ENCODE measurements at regions not wholly inside any gene's neighbourhood (a gene's known extent, or its start where the extent isn't known, plus 50 kb on each side); places are given as distances from the start of the nearest gene placed in this dataset.

DNA sequence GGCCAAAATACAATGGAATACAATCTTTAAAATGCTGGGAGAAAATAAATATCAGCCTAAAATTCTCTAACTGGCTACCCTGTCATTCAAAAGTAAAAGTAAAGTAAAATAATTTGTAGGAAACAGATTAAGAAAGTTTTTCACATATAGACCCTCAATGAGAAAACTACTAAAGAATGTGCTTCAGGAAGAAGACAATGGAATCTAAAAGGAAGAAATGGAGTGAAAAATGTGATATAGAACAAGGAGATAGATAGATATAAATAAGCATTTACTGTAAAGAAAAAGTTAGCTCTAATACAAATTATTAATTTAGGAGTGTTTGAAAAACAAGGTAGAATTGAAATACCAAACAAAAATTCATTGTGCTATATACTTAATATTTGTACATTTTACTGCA is 368.6 kb upstream of the MPDZ start:
- Histone ChIP-seq H3K9ac (ENCODE audit: control insufficient read depth, extremely low read depth, insufficient read depth, low read length) (no peak overlapping the region), H4K20me1 (ENCODE audit: control insufficient read depth, extremely low read depth, insufficient read depth, low read length) (no peaks in the 10 kb centered on the region), H3K9me3 (ENCODE audit: control insufficient read depth, low read depth, low read length) (peaks cover 2% of the 10 kb centered on the region), H3K4me1 (ENCODE audit: control insufficient read depth, extremely low read depth, insufficient read depth, low read length) (peaks cover 7% of the 10 kb centered on the region), H3K9me1 (ENCODE audit: control insufficient read depth, extremely low read depth, insufficient read depth, low read length) (no peaks in the 10 kb centered on the region), H3K27ac (ENCODE audit: control insufficient read depth, insufficient read depth, low read length) (no peak overlapping the region), H3K4me3 (ENCODE audit: control insufficient read depth in 2 of 3, extremely low read depth in 1 of 3, insufficient read depth in 2 of 3, low read depth in 1 of 3, low read length in 3 of 3) (no peak overlapping the region), H2AFZ (ENCODE audit: control insufficient read depth, low read length) (no peak overlapping the region), H3K79me2 (ENCODE audit: control insufficient read depth, insufficient read depth, low read length) (no peaks in the 10 kb centered on the region), H3K4me2 (ENCODE audit: control insufficient read depth, extremely low read depth, insufficient read depth, low read depth, low read length) (no peak overlapping the region), H3K27me3 (ENCODE audit: control insufficient read depth, extremely low read depth, insufficient read depth, low read length) (no peaks in the 10 kb centered on the region), H3K36me3 (ENCODE audit: control insufficient read depth in 2 of 2, extremely low read depth in 1 of 2, insufficient read depth in 2 of 2, low read length in 2 of 2) (no peaks in the 10 kb centered on the region)
- dilution Hi-C loops (cut with MboI; ENCODE audit: extremely low pct_ligation_motif_present, low sequenced_read_pairs) = no loop called here
- no peak for TF ChIP-seq EZH2 (IDR thresholded peaks at IDR 0.05; ENCODE audit: low read length)
- TF ChIP-seq, protein P1, sequence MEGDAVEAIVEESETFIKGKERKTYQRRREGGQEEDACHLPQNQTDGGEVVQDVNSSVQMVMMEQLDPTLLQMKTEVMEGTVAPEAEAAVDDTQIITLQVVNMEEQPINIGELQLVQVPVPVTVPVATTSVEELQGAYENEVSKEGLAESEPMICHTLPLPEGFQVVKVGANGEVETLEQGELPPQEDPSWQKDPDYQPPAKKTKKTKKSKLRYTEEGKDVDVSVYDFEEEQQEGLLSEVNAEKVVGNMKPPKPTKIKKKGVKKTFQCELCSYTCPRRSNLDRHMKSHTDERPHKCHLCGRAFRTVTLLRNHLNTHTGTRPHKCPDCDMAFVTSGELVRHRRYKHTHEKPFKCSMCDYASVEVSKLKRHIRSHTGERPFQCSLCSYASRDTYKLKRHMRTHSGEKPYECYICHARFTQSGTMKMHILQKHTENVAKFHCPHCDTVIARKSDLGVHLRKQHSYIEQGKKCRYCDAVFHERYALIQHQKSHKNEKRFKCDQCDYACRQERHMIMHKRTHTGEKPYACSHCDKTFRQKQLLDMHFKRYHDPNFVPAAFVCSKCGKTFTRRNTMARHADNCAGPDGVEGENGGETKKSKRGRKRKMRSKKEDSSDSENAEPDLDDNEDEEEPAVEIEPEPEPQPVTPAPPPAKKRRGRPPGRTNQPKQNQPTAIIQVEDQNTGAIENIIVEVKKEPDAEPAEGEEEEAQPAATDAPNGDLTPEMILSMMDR (optimal IDR thresholded peaks at IDR 0.05 in 1 of 3, IDR thresholded peaks at IDR 0.05 in 1 of 3, conservative IDR thresholded peaks at IDR 0.05 in 1 of 3; ENCODE audit: extremely low read depth in 1 of 3, insufficient read depth in 2 of 3, low read length in 3 of 3) = no peak
- no peak for DNase-seq (ENCODE audit: low read depth, low spot score)
- no peak for FAIRE-seq

DNA sequence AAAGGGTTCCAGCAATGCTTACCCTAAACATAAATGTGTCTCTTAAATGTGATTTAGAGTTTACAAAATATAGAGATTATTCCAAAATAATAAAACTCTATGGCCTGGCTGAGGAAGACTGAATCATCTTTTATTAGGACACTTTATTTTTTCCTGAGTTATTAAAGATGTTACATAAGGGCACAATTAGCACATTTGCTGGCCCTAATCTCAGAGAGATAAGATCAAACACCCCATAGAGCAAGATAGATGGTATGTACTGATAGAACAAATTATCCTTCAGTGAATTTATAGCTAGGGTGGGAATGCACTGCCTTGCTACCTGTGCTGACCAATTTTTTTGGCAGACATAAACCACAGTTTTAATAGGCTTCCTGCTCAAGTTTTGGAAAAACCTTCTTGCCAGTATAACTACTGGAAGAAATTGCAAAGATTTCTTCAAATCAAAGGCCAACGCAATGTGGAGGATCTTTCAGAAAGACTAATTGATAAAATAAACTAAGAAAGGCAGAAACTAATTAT is 367.1 kb upstream of the MPDZ start:
- Histone ChIP-seq H3K27ac (ENCODE audit: control insufficient read depth, insufficient read depth, low read length) (no peak overlapping the region), H2AFZ (ENCODE audit: control insufficient read depth, low read length) (no peak overlapping the region), H3K4me1 (ENCODE audit: control insufficient read depth, extremely low read depth, insufficient read depth, low read length) (peaks cover 7% of the 10 kb centered on the region), H3K9ac (ENCODE audit: control insufficient read depth, extremely low read depth, insufficient read depth, low read length) (no peak overlapping the region), H3K36me3 (ENCODE audit: control insufficient read depth in 2 of 2, extremely low read depth in 1 of 2, insufficient read depth in 2 of 2, low read length in 2 of 2) (no peaks in the 10 kb centered on the region), H3K9me3 (ENCODE audit: control insufficient read depth, low read depth, low read length) (peaks cover 2% of the 10 kb centered on the region), H3K4me2 (ENCODE audit: control insufficient read depth, extremely low read depth, insufficient read depth, low read depth, low read length) (no peak overlapping the region), H4K20me1 (ENCODE audit: control insufficient read depth, extremely low read depth, insufficient read depth, low read length) (no peaks in the 10 kb centered on the region), H3K79me2 (ENCODE audit: control insufficient read depth, insufficient read depth, low read length) (no peaks in the 10 kb centered on the region), H3K9me1 (ENCODE audit: control insufficient read depth, extremely low read depth, insufficient read depth, low read length) (no peaks in the 10 kb centered on the region), H3K4me3 (ENCODE audit: control insufficient read depth in 2 of 3, extremely low read depth in 1 of 3, insufficient read depth in 2 of 3, low read depth in 1 of 3, low read length in 3 of 3) (no peak overlapping the region), H3K27me3 (ENCODE audit: control insufficient read depth, extremely low read depth, insufficient read depth, low read length) (no peaks in the 10 kb centered on the region)
- DNase-seq (ENCODE audit: low read depth, low spot score) (no peak), FAIRE-seq (no peak)
- no peak for TF ChIP-seq EZH2 (IDR thresholded peaks at IDR 0.05; ENCODE audit: low read length)
- TF ChIP-seq, protein P1 (optimal IDR thresholded peaks at IDR 0.05 in 1 of 3, IDR thresholded peaks at IDR 0.05 in 1 of 3, conservative IDR thresholded peaks at IDR 0.05 in 1 of 3; ENCODE audit: extremely low read depth in 1 of 3, insufficient read depth in 2 of 3, low read length in 3 of 3) = no peak
- dilution Hi-C loops (cut with MboI; ENCODE audit: extremely low pct_ligation_motif_present, low sequenced_read_pairs) = no loop called here

Measured in keratinocyte (primary cell).